Left ventricle myocardium inferior (tissue), 1 donor: ENCODE measurements at regions not wholly inside any gene's neighbourhood (a gene's known extent, or its start where the extent isn't known, plus 50 kb on each side); places are given as distances from the start of the nearest gene placed in this dataset.

ENCODE experiments used
- DNase-seq: peaks from one replicate; pipeline ENCODE4 v3.0.0-alpha.2; 2020
- H3K27ac ChIP-seq: fragments of 200-600 bp; replicated peaks from 2 replicates; pipeline ENCODE4 v1.8.0; 2021
- H3K27me3 ChIP-seq: fragments of 200-600 bp; 2 replicates; pipeline ENCODE4 v1.8.0; 2021; ENCODE audit warnings: low read depth
- H3K36me3 ChIP-seq: fragments of 200-600 bp; 2 replicates; pipeline ENCODE4 v1.8.0; 2021
- H3K4me1 ChIP-seq: fragments of 200-600 bp; 2 replicates; pipeline ENCODE4 v1.8.0; 2021
- H3K4me3 ChIP-seq: fragments of 200-600 bp; 2 replicates; pipeline ENCODE4 v1.8.0; 2021; ENCODE audit warnings: mild to moderate bottlenecking, moderate library complexity
- H3K9me3 ChIP-seq: fragments of 200-600 bp; replicated peaks from 2 replicates; pipeline ENCODE4 v1.8.0; 2021
- CTCF ChIP-seq: fragments of 200-600 bp; IDR thresholded peaks from 2 replicates; pipeline ENCODE4 v1.8.0; 2021; ENCODE audit warnings: antibody characterized with exemption, mild to moderate bottlenecking, borderline replicate concordance
- intact Hi-C: fragments of 100-400 bp; cut with micrococcal nuclease; formaldehyde crosslinking; loops from one replicate; pipeline ENCODE4 v1.11.0; 2022
- donor health status: DM: no; HTN: yes; CAD: no; lungs with severe emphysema.

- intact Hi-C loops = no loop called here
- Histone ChIP-seq H3K9me3 (peaks cover 66% of the 10 kb centered on the region), H3K27ac (no peak overlapping the region), H3K4me3 (no peak overlapping the region), H3K36me3 (no peaks in the 10 kb centered on the region), H3K27me3 (no peaks in the 10 kb centered on the region), H3K4me1 (no peaks in the 10 kb centered on the region)
- no peak for TF ChIP-seq CTCF
- no peak for DNase-seq
Measured at GRCh38 chr4:19615086-19615689, 636.5 kb upstream of the SLIT2 start.

GRCh38 chr4:19614171-19614570, 637.5 kb upstream of the SLIT2 start:
- DNase-seq = no peak
- Histone ChIP-seq H3K4me1 (no peaks in the 10 kb centered on the region), H3K4me3 (no peak overlapping the region), H3K27ac (no peak overlapping the region), H3K9me3 (peaks cover 69% of the 10 kb centered on the region), H3K36me3 (no peaks in the 10 kb centered on the region), H3K27me3 (no peaks in the 10 kb centered on the region)
- intact Hi-C loops = no loop called here
- TF ChIP-seq CTCF = no peak

- no peak overlapping the region for H3K27ac ChIP-seq
- H3K4me3 ChIP-seq = no peak overlapping the region
- no peaks in the 10 kb centered on the region for H3K27me3 ChIP-seq
- H3K9me3 ChIP-seq = peaks cover 3% of the 10 kb centered on the region
- H3K4me1 ChIP-seq = no peaks in the 10 kb centered on the region
- no peak for DNase-seq
- no peak for TF ChIP-seq CTCF
- intact Hi-C loops = no loop called here
- no peaks in the 10 kb centered on the region for H3K36me3 ChIP-seq
Measured at GRCh38 chr4:19596342-19596741, 655.4 kb upstream of the SLIT2 start.

GRCh38 chr4:19592391-19592790, 659.3 kb upstream of the SLIT2 start:
- no peak for DNase-seq
- no peak overlapping the region for H3K27ac ChIP-seq
- H3K36me3 ChIP-seq = no peaks in the 10 kb centered on the region
- peaks cover 3% of the 10 kb centered on the region for H3K9me3 ChIP-seq
- H3K4me3 ChIP-seq = no peak overlapping the region
- no peak for TF ChIP-seq CTCF
- H3K4me1 ChIP-seq = no peaks in the 10 kb centered on the region
- intact Hi-C loops = no loop called here
- no peaks in the 10 kb centered on the region for H3K27me3 ChIP-seq

GRCh38 chr4:19583827-19584569, 667.7 kb upstream of the SLIT2 start:
- Histone ChIP-seq H3K4me3 (no peak overlapping the region), H3K36me3 (no peaks in the 10 kb centered on the region), H3K27me3 (no peaks in the 10 kb centered on the region), H3K9me3 (peaks cover 4% of the 10 kb centered on the region), H3K27ac (no peak overlapping the region), H3K4me1 (peaks cover 10% of the 10 kb centered on the region)
- no peak for DNase-seq
- TF ChIP-seq CTCF = no peak
- intact Hi-C loops = no loop called here
